Stomach (tissue), 4 donors: ENCODE measurements at regions not wholly inside any gene's neighbourhood (a gene's known extent, or its start where the extent isn't known, plus 50 kb on each side); places are given as distances from the start of the nearest gene placed in this dataset.

Source experiments
- CTCF ChIP-seq, 7 experiments: fragments of 450-650 bp in 4 of 7; fragments of 200-600 bp in 3 of 7; sonication (generic) in 3 of 7; IDR thresholded peaks; one replicate each; pipeline ENCODE4 v1.5.1; 2016 to 2019; ENCODE audit warnings: antibody characterized with exemption in 7 of 7, control low read depth in 2 of 7, mild to moderate bottlenecking in 1 of 7
- EP300 ChIP-seq: sonication (generic); formaldehyde crosslinking; IDR thresholded peaks from one replicate; pipeline ENCODE4 v1.6.1; 2017; ENCODE audit warnings: antibody characterized with exemption
- POLR2A ChIP-seq, 4 donors: fragments of 450-650 bp; IDR thresholded peaks; one replicate each; pipeline ENCODE4 v1.6.1; 2016; ENCODE audit warnings: antibody characterized with exemption in 4 of 4, control low read depth in 2 of 4, mild to moderate bottlenecking in 1 of 4, moderate library complexity in 1 of 4
- POLR2AphosphoS5 ChIP-seq, 3 donors: sonication (generic); formaldehyde crosslinking; IDR thresholded peaks; one replicate each; pipeline ENCODE4 v1.6.1; 2016; ENCODE audit warnings: antibody characterized with exemption in 3 of 3

- TF ChIP-seq CTCF (IDR thresholded peaks at IDR 0.05) (no peak), POLR2AphosphoS5 (IDR thresholded peaks at IDR 0.05) (no peak), EP300 (no peak), POLR2A (IDR thresholded peaks at IDR 0.05) (no peak)
These were observed 357.9 kb downstream of the PTEN start for GRCh38 chr10:88221010-88221973.
